GM12873 (cell line): ENCODE measurements at regions not wholly inside any gene's neighbourhood (a gene's known extent, or its start where the extent isn't known, plus 50 kb on each side); places are given as distances from the start of the nearest gene placed in this dataset.

ENCODE experiments used
- CTCF ChIP-seq: IDR thresholded peaks from 2 replicates; pipeline ENCODE4 v1.5.1; 2012; ENCODE audit warnings: low read depth, mild to moderate bottlenecking, moderate library complexity, low read length, control low read depth; ENCODE audit not compliant: insufficient read depth; ENCODE audit errors: missing control alignments

GRCh38 chr11:70682056-70682455 is 283.7 kb downstream of the CTTN start:
- TF ChIP-seq CTCF = no peak

GRCh38 chr11:70682760-70683159 is 284.4 kb downstream of the CTTN start:
- no peak for TF ChIP-seq CTCF

GRCh38 chr11:70687716-70688115 is 289.4 kb downstream of the CTTN start:
- no peak for TF ChIP-seq CTCF

- no peak for TF ChIP-seq CTCF
Measured at GRCh38 chr11:70688142-70688541, 289.8 kb downstream of the CTTN start.

- TF ChIP-seq CTCF = no peak
Measured at GRCh38 chr11:70689764-70690163, 291.4 kb downstream of the CTTN start.

GRCh38 chr11:70692131-70692530 is 293.8 kb downstream of the CTTN start:
- TF ChIP-seq CTCF = no peak

- no peak for TF ChIP-seq CTCF
Measured at GRCh38 chr11:70694371-70694770, 296.0 kb downstream of the CTTN start.
